Spleen (tissue), 7 donors: ENCODE measurements at regions not wholly inside any gene's neighbourhood (a gene's known extent, or its start where the extent isn't known, plus 50 kb on each side); places are given as distances from the start of the nearest gene placed in this dataset.

Experiments used
- CTCF ChIP-seq, 11 experiments: fragments of 200-600 bp in 7 of 11; fragments of 450-650 bp in 4 of 11; sonication (generic) in 4 of 11; IDR thresholded peaks in 8 of 11; conservative IDR thresholded peaks in 3 of 11; 1 replicate in 7 of 11; 2 replicates in 4 of 11; pipeline versions ENCODE4 v1.4.0 to v1.8.0; 2016 to 2021; ENCODE audit warnings: antibody characterized with exemption in 11 of 11, inconsistent platforms in 4 of 11, mild to moderate bottlenecking in 1 of 11
- POLR2A ChIP-seq, 3 donors: fragments of 450-650 bp; IDR thresholded peaks; one replicate each; pipeline ENCODE4 v1.5.1; 2017; ENCODE audit warnings: antibody characterized with exemption in 3 of 3, mild to moderate bottlenecking in 1 of 3
- donor health status: DM: no; HTN: no; CAD: no; lungs with moderate emphysema.
- donor health status: DM: no; HTN: no; CAD: no.
- donor health status: DM: no; HTN: no; CAD: no.

GRCh38 chr19:32188921-32189320 is 156.5 kb upstream of the ZNF507 start:
- TF ChIP-seq POLR2A (IDR thresholded peaks at IDR 0.05) = no peak
- TF ChIP-seq CTCF (IDR thresholded peaks at IDR 0.05 in 8 of 11, conservative IDR thresholded peaks at IDR 0.05 in 3 of 11) = no peak
